Stimulated activated CD4-positive, alpha-beta T cell treated with anti-CD3 and anti-CD28 coated beads, Interleukin-12 subunit alpha, Interleukin-12 subunit beta, amount 100 ng/mL, for 4 hours (primary cell): ENCODE measurements at regions not wholly inside any gene's neighbourhood (a gene's known extent, or its start where the extent isn't known, plus 50 kb on each side); places are given as distances from the start of the nearest gene placed in this dataset.

Experiments
- DNase-seq: peaks from one replicate; pipeline ENCODE4 v3.0.0-alpha.2; 2020

DNA sequence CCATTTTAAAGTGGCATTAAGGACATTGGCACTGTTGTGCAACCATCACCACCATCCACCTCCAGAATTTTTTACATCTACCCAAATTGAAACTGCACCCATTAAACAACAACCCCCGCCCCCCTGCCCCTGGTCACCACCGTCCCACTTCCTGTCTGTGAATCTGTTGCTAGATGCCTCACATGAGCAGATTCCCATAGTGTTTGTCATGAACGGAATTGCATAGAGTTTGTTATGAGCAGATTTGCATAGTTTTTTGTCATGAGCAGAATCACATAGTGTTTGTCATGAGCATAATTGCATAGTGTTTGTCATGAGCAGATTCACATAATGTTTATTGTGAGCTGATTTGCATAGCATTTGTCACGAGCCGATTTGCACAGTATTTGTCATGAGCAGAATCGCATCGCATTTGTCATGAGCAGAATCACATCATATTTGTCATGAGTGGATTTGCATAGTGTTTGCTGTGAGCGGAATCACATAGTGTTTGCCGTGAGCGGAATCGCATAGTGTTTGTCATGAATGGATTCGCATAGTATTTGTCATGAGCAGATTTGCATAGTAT lies 54.0 kb upstream of the GTF3A start:
- DNase-seq: no peak

- DNase-seq: no peak
These were observed 52.5 kb upstream of the GTF3A start for GRCh38 chr13:27371932-27372331.

- no peak for DNase-seq
These were observed 51.5 kb upstream of the GTF3A start for GRCh38 chr13:27372896-27373295.

DNA sequence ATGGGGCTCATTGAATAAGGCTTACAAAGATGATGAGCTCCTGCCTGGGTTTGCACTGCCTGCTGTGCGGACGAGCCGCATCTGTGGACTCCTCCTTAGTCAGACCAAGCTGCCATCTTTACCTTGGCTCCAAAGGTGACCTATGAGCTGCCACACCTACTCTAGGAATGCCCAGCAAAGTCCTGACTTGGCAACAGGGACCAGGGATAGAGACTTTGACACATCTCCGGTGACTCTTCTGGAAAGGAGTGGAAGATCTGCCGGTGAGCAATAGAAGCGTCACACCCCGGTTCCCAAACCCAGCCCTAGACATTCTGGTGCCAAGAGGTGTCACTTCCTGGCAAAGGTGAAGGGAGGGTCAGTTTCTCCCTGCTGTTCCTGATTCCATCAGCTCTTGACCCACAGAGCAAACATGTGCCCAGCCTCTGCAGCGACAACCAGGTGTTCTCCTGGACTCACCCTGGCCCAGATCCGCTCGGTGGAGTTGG lies 50.2 kb upstream of the GTF3A start:
- DNase-seq: no peak
